Cerebellar nuclear complex (tissue), 1 donor: ENCODE measurements at regions not wholly inside any gene's neighbourhood (a gene's known extent, or its start where the extent isn't known, plus 50 kb on each side); places are given as distances from the start of the nearest gene placed in this dataset.

Experiments
- DNase-seq, 2 experiments: peaks; one replicate each; lab custom pipeline; 2025; lab: John Stamatoyannopoulos, UW

DNA sequence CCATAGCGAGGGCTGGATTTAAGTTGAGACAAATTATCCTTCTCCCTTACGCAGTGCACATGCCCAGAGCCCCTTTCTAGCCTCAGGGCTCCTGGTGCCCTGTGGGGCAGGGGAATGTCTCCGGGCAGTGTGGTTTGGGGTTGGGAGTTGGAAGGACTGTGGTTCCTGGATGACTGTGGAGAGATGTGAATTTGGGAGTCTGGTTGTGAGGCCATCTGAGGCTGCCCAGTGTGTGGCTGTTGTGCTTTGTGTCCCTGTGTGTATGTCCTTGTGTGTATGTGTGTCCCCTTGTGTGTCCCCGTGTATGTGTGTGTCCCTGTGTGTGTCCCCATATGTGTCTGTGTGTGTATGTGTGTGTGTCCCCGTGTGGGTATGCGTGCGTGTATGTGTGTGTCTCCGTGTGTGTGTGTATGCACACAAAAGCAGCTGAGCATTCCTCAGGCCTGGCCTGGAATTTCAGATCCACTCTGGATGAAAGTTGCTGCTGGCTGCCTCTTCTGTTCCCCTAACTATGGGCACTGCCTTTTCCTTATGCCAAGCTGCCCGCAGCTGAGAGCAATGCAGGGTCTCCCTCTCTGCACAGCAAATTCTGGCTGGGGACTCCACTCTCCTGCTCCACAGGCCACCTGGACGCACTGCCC is 65.4 kb downstream of the UBIAD1 start:
- DNase-seq, result no peak

DNA sequence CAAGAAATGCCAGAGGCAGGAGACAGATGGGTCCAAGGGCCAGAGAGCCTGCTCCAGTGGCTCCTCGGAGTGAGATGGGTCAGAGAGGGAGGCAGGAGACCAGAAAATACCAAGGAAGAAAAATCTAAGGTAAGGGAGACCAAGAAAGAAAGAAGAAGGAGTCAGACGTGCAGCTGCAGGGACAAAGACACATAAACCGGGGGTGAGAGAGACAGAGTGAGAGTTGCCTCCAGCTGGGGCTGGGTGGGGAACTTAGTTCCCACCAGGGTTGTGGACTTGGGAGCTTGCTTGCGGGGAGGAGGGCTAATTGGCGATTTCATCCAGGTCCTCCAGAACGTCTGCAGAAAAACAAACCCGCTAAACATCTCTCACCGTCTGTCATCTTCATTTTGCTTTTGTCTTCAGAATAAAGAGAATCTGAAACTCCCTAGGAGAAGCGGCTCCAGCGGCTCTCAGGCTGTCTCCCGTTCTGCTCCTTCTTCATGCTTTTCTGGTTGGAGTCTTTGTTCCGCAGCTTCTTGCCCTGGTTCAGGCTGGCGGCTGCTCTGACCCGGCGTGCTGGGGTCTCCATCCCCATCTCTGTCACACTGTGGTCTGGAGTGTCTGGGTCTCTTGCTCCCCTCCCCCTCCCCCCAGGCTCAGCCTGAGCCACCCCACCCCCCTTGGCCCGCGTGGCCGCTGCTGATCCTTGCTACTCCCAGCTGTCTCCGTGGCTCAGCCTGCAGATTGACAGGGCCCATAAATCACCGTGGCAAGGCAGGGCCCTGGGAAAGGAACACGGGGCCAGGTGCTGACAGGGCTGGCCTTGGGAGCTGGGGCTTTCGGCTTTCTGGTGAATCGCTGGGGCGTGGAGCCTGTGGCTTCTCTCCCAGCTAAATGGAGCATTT is 66.6 kb downstream of the UBIAD1 start:
- no peak for DNase-seq

DNA sequence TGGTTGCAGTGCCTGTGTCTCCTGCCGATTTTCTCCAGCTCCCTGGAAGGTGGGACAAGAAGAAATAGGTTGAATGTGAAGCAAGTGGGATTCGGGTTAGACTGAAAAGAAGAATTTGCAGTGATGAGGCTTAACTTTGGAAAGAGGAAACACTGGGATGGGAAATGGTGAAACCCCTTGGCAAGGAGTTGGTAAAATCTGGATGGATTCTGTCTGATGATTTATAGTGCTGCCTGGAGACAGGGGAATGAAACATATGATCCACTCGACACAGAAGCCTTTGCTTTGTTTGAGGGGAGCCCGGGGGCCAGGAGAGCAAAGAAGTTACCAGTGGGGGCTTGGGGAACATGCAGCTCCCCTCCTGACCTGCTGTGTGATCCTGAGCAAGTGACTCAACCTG is 67.2 kb downstream of the UBIAD1 start:
- DNase-seq, result no peak

DNA sequence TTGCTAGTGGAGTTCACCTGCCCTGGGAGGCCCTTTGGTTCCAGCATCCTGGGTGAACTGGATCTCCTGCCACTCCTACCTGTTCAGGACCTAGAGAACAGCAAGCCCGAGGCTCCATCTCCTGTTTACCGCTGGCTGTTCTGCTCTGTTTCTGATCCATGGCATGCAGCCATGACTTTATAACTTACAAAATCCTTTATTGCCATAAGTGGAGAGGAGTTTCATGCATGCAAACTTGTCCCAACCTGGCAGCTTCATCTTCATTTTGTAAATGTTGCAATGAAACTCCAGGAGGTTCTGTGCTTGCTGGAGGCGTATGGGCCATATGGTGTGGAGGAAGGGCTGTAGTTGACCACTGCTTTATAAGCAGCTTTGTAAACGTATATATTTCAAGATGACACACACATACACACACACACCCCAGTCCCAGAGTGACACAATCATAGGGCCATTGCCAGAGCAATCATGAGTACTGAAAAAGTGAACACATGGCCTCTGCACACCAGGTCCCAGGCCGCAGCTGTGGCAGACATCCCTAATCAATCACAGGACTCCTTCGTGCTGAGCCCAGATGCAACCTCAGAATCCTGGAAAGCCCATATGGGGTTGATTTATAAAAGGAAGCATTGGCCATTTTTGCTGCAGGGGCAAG is 69.0 kb downstream of the UBIAD1 start:
- no peak for DNase-seq

DNA sequence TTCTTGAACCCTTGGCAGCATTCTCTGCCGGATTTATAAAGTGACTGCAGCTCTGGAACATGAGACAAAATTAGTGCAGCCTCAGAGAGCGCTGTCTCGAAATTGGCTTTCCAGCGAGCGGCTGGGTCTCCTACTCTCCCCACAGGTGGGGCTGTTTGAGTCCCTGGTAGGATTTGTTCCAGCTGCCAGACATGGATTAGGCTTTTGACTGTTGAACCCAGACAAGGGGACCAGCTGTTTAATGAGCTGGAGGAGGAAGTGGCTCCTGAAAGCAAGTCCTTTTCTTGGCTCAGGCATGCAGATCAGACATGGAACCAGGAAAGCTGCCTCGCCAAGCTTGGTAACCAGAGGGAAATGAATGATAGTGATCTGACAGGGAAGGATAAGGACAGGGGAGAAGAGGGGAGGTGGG is 69.6 kb downstream of the UBIAD1 start:
- DNase-seq, result no peak

DNA sequence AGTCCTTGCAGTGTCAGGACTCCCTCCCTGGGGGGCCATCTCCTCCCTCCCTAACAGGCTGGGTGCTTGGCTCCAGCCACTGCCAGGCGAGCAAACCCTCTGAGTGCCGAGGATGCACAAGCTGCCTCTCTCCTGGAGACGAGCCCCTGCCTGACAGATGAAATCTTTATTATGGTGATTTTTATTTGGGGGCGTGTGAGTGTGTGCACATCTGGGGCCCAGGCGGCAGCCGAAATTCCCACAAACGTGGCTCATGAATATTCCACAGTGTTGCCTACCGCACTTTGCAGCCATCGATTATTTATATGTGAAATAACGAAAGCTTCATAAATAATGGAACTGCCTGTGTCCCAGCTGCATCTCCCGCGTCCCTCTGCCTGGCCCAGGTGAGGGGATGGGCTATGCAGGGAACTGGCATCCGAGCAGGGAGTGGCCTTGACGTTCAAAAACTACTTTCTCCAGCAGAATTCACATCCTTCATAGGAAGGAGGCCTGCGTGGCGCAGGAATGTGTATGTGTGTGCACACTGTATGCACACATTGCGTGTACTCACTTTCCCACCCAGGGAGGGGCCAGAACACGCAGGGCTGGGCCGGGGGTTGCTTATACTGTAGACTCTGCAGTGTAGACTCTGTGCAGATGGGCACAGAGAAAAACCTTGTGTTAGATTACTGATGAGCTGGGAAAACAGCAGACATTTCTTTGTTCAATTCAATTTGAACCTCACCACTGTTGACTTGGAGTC is 73.1 kb downstream of the UBIAD1 start:
- no peak for DNase-seq

DNA sequence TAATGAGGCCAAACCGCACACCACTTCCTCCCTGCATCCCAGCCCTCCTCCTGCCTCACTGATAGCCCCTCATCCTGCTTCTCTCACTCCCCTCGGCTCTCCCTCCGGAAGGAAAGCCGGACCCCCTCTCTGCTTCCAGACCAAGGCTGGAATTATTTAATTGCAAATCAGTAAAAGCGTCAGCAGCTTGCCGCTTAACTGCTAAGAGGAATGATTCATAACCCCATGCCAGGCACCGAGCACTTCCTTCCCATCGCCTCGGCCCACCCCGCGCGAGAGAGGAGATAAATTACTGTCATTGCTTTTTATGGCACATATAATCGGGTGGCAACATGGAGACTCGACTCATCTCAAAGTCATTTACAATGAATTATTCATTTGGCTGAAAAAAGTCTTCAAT is 77.3 kb downstream of the UBIAD1 start:
- no peak for DNase-seq

DNA sequence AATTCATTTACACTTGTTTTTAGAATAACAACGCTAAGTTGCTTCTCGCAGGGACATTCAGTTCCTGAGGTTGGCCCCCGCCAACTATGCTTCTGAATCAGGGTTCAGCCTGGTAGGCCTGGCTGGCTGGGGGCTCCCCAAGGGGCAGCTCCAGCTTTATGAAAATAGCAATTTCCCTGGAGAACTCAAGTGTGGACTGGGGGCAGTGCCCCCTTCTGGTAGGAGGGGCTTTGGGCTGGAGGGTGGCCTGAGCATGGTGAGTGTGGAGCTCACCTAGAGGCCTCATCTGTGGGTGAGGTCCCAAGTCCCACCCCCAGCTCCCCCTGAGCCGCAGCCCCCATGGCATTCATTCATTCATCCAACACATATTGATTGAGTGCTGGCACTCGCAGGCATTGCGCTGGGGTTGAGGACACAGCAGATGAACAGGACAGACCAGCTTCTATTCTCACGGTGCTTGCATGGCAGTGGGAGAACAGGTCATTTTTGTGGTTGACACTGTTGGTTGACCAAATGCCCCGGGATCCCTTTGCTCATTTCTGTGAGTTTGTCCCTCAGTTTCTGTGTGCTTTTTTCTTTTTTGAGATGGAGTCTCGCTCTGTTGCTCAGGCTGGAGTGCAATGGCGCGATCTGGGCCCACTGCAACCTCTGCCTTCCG is 79.2 kb downstream of the UBIAD1 start:
- no peak for DNase-seq

DNA sequence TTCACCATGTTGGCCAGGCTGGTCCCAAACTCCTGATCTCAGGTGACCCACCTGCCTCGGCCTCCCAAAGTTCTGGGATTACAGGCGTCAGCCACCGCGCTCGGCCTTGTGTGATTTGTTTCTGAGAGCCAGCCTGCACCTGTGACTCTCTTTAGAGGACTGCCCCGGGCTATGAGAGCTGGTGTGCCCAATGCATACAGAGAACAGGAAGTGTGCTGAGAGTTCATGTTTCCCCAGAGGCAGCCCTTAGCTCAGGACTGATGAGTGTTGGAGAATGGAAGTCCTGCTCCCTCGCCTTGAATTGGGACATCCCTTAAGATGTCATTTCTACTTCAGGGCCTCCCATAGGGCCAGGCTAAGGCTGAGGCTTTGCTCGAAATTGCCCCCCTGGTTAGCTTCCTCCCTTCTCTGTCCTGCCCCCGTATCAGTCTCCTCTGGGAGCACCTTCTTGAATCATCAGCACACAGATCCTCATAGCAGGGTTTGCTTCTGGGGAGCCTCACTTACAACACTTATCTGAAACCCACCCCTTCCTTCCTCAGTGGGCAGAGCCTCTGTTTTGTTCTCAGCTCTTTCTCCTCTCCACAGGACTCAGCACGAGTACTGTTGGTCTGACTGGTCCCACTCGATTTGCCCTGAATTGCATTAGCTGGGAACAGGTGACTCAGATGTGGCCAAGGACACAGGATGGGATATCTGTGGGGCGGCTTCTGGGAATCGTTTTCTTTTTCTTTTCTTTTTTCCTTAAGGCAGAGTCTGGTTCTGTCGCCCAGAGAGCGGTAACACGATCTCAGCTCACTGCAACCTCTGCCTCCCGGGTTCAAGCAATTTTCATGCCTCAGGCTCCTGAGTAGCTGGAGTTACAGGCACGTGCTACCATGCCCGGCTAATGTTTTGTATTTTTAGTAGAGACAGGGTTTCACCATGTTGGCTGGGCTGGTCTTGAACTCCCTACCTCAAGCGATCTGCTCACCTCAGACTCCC is 80.1 kb downstream of the UBIAD1 start:
- DNase-seq, result no peak

DNA sequence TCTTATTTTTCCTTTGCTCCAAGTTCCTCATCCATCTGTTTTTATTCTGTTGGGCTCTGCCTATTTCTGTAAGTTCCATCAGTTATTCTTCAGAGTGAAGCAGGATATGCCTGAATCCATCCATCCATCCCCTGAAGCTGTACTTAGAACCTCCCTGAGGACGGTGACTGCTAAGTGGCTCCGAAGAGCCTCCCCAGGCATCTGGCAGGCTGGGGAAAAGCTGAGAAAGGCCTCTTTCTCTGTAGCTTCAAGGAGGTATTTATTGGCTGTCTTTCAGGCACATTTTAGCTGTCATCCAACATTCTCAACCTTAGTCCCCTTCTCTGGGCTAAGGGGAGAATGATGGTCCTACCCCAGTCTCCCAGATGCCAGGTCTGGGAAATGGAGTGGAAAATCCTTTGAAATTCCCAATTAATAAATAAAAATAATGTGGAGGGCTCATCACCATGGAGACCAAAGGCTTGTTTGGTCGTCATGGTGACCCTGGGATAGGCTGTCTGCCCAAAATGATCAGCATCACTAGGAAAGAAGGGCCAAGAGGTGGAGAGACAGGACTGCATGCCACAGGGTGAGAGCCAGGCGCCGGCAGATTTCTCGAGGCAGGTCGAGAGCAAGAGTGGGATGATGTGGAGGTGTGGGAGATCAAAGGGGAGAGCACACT is 82.0 kb downstream of the UBIAD1 start:
- DNase-seq, result no peak

DNA sequence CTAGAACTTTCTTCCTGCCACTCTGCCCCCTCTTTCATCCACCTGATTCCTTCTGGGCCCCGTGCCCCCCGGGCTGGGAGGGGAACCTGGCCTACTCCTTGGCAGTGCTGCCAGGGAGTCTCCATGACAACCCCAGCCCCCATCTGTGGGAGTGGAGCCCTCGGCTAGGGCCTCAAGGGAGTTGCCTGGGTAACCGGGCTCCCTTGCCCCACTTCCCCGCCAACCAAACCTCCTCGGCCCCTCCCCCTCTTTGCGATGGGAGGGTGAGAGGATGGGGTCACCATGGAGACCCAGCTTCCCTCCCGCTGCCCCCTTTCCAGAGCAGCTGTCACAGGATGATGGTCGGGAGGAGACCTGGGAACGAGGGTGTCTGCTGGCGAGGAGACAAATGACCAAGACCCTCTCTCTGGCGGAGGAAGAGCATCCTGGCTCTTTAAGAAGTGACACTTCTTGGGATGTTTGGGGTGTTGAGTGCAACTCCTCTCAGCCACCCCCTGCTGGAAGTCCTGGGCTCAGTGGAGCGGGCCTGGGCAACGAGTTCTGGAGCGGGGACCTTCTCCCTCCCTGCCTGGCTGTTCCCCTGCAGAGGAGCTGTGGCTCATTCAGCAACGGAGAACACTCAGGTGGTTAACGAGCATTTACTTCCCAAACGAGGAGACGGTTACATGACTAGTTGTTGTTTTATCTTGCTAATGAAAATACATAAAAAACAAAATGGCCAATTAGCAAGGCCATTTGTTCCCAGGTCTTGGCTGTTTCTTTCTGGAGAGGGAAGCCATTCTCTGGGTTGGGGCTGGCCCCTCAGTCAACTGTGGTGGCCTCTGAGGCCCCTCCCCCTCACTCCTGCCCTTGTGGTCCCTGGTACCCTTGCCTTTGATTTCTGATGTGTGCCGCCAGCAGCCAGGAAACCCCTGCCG is 82.8 kb downstream of the UBIAD1 start:
- no peak for DNase-seq

DNA sequence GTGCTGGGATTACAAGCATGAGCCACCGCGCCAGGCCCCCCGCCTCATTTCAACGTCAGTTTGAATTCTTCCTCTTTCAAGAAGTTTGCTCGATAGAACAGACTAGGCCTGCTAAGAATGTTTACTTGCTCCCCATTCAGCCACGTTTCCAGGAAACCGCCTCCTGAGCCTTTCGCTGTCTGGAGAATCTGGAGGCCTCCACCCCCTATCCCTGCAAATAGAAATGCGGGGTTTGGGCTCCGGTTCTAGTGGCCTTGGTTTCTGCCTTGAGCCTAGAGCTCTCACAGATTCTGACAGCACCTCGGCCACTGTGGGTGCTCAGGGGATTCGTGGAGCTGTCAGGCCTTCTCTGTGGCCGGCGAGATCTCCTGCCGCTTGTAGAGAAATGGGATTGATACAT is 84.3 kb downstream of the UBIAD1 start:
- DNase-seq, result no peak

DNA sequence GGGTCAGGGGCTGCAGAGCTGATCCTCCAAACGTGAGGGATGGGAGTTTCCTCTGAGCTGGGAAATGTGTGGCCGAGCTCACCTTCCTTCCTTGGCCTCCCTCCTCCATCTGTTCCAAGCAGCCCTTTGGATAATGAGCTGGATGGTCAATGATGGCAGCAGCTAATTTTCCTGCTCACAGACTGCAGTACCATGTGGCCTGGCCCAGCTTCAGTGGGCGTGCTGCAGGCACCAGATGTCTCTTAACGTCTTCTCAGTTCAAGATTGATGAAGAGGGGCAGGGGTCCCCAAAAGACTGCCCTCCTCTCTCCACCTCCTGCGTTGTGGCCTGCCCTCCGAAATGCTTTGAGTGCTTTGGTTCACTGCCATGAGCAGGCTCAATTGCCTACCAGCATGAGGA is 86.0 kb downstream of the UBIAD1 start:
- DNase-seq, result no peak

DNA sequence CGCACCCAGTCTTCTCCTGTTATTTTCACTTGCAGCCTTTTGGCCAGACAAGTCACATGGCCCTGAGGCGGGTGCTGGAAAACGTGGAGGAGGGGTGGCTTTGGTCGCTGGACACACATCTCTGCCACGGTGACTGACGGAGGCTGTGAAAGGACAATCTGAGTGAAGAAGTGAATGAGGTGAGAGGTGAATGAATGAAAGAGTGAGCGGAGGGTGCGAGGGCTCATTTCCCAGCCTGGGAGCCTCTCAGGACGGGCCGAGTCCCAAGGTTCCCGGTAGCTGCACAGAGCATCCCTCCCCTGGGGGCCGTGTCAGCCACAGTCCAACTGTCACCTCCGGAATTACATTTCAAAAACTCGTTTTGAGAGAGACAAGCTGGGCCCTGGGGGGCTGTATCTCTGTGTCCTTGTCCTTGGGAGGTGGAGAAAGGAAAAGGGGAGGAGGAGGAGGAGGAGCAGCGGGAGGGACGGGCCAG is 89.6 kb downstream of the UBIAD1 start:
- DNase-seq, result no peak

DNA sequence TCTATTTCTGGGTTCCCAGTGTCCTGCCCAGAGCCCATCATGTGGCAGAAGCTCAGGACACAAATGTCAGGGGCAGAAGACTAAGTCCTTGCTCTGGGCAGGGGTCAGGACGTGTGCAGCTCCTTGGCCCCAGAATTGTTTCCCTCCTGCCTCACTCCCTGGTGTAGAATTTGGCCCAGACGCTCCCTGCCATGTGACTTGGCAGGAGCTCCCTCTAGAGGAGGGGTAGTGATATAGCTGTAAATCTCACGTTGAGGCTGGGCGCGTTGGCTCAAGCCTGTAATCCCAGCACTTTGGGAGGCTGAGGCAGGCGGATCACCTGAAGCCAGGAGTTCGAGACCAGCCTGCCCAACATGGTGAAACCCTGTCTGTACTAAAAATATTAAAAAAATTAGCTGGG is 91.2 kb downstream of the UBIAD1 start:
- no peak for DNase-seq

DNA sequence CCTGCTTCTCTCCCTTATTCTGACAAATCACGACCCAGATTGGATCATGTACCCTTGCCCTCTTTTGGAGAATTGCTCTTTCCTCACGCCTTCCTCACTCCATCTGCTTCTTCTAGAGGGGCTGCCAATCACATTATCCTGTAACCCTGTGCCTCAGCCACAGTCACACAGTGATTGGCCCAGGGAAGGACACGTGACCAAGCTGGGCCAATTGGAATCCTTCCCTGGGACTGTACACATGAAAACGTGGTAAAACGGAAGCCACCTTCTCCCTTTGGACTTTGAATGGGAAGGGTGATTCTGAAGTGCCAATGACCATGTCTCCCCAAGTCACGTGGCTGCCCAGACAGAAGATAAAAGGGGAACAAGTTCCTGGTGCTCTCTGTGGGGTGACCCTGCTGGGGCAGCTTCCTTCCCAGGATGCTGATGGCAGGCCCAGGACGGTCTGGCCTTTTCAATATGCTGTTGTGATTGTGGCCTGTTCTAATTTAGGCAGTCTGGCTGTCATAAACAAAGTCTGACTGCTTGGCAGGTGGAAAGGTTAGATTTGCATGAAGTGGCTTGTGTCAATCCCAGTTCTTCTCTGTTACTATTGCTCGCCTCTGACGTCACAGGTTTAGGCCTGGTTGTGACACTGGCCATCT is 92.9 kb downstream of the UBIAD1 start:
- no peak for DNase-seq

DNA sequence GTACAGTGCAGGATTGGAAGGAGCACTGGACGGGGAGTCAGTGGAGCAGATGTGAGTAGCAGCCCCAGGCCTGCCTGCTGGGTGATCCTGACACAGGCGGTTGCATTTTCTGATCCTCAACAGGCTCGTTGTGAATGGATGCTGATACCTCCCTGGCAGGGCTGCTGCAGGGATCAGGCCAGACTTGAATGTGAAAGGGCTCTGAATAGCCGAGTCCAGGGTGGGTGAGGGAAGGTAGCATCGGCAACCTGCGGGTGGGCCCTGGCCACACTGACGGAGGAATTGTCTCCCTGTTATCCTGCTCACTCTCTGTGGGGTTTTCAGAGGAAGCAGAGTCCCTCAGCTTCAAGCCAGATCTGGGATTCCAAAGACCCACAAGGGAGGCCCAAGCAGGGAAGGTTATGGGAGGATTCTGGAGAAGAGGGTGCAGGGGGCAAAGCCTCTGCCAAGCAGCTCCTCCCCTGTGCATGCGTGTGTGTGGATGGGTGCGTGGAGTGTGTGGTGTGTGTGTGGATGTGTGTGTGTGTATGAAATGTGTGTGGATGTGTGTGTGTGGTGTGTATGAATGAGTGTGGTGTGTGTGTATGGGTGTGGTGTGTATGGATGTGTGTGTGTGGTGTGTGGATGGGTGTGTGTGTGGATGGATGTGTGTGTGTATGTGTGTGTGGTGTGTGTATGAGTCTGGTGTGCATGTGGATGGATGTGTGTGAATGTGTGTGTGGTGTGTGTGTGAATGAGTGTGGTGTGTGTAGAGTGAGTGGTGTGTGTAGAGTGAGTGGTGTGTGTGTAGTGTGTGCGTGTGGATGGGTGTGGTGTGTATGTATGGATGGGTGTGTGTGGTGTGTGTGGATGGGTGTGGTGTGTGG is 100.3 kb downstream of the UBIAD1 start:
- DNase-seq, result no peak
